ENCODE measurements at regions not wholly inside any gene's neighbourhood (a gene's known extent, or its start where the extent isn't known, plus 50 kb on each side); places are given as distances from the start of the nearest gene placed in this dataset.

DNA sequence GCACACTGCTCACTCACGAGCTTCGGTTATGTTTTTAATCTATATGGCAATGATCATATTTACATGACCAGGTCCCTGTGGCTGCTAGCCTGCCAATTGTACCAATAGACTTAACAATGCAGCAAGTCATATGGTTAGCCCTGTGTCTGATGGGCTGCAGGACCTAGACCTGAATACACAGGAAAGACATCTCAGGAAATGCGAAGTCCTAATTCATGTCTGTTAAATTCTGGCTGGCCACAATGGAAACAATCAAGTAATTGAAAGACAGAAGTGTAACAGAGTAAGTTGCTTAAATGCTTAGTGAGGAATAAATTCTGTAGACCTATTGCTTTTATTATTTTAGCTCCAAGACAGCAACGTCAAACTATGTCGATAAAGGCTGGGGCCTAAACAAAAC, 112.4 kb upstream of the FZD8 start:
- no peaks in the 10 kb centered on the region for H4K20me1 ChIP-seq (ENCODE audit: control insufficient read depth, extremely low read depth, insufficient read depth, low read length)
- H3K27me3 ChIP-seq (ENCODE audit: control insufficient read depth, insufficient read depth, low read length): no peaks in the 10 kb centered on the region
- DNase-seq (ENCODE audit: low read depth in 2 of 2): no peak
- no peak overlapping the region for H3K4me3 ChIP-seq (replicated peaks in 1 of 4; ENCODE audit: control extremely low read depth in 1 of 4, insufficient read depth in 1 of 4, low read depth in 3 of 4, low read length in 4 of 4)
- H2AFZ ChIP-seq (ENCODE audit: low read length): no peak overlapping the region
- no peaks in the 10 kb centered on the region for H3K4me1 ChIP-seq (ENCODE audit: control insufficient read depth, extremely low read depth, insufficient read depth, low read length)
- no peak overlapping the region for H3K9ac ChIP-seq (ENCODE audit: insufficient read depth, low read length)
- no peak overlapping the region for H3K4me2 ChIP-seq (ENCODE audit: extremely low read depth, insufficient read depth, low read length)
- no peaks in the 10 kb centered on the region for H3K36me3 ChIP-seq (ENCODE audit: control insufficient read depth, insufficient read depth, low read length)
- H3K9me3 ChIP-seq (ENCODE audit: control insufficient read depth, insufficient read depth, low read depth, low read length): no peaks in the 10 kb centered on the region
- no peaks in the 10 kb centered on the region for H3K79me2 ChIP-seq (ENCODE audit: control insufficient read depth, insufficient read depth, low read length)
- H3K27ac ChIP-seq (ENCODE audit: insufficient read depth, low read length): no peak overlapping the region
- TF ChIP-seq, protein P1, sequence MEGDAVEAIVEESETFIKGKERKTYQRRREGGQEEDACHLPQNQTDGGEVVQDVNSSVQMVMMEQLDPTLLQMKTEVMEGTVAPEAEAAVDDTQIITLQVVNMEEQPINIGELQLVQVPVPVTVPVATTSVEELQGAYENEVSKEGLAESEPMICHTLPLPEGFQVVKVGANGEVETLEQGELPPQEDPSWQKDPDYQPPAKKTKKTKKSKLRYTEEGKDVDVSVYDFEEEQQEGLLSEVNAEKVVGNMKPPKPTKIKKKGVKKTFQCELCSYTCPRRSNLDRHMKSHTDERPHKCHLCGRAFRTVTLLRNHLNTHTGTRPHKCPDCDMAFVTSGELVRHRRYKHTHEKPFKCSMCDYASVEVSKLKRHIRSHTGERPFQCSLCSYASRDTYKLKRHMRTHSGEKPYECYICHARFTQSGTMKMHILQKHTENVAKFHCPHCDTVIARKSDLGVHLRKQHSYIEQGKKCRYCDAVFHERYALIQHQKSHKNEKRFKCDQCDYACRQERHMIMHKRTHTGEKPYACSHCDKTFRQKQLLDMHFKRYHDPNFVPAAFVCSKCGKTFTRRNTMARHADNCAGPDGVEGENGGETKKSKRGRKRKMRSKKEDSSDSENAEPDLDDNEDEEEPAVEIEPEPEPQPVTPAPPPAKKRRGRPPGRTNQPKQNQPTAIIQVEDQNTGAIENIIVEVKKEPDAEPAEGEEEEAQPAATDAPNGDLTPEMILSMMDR (conservative IDR thresholded peaks at IDR 0.05 in 1 of 2, IDR thresholded peaks at IDR 0.05 in 1 of 2; ENCODE audit: low read depth in 1 of 2, low read length in 2 of 2): no peak
- TF ChIP-seq EZH2 (IDR thresholded peaks at IDR 0.05; ENCODE audit: low read length, missing control alignments): no peak

DNA sequence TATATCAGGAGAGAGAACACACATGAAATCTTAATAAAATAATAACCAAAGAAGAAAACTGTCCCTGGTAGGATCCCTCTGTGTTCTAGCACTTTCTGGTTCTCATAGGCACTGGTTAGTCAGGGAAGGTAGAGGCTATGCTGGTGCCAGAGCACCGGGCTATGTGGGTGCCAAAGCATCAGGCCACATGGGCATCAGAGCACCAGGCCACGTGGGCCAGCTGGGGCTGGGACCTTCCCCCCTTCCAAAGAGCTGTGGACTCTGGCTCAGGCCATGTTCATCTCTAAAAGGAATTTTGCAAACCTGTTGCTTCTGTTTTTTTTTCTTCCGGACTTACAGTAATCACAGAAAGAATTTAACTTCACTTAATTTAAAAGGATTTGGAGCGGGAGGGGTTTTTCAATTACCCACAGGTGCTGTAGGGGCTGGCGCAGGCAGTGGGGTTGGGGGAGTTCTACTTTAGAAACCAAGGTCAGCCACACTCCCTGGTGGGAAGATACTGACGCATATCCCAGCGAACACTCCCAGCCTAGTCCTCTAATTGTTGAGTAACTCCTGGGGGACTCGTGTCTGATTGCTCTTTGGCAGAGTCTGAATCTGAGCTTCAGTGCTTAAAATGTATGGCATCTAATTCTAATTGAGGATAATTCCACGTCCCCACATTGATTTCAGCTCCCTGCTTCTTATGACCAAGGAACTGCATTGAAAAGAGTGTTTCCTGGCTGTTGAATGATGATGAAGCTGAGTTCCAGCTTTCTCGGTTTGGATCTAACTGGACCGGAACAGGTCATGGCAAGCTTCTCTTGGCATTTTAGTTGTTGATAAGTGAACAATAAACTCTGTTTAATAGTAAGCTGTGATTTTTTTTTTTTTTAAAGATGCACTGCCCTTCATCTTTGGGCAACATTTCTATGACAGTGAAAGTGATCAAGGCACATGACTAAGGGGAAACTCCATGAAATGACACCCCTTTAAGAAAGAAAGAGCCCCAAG, 110.7 kb upstream of the FZD8 start:
- Histone ChIP-seq H3K79me2 (ENCODE audit: control insufficient read depth, insufficient read depth, low read length) (no peaks in the 10 kb centered on the region), H3K9ac (ENCODE audit: insufficient read depth, low read length) (no peak overlapping the region), H2AFZ (ENCODE audit: low read length) (no peak overlapping the region), H3K9me3 (ENCODE audit: control insufficient read depth, insufficient read depth, low read depth, low read length) (no peaks in the 10 kb centered on the region), H3K27me3 (ENCODE audit: control insufficient read depth, insufficient read depth, low read length) (no peaks in the 10 kb centered on the region), H4K20me1 (ENCODE audit: control insufficient read depth, extremely low read depth, insufficient read depth, low read length) (no peaks in the 10 kb centered on the region), H3K4me2 (ENCODE audit: extremely low read depth, insufficient read depth, low read length) (no peak overlapping the region), H3K4me1 (ENCODE audit: control insufficient read depth, extremely low read depth, insufficient read depth, low read length) (no peaks in the 10 kb centered on the region), H3K4me3 (replicated peaks in 1 of 4; ENCODE audit: control extremely low read depth in 1 of 4, insufficient read depth in 1 of 4, low read depth in 3 of 4, low read length in 4 of 4) (no peak overlapping the region), H3K27ac (ENCODE audit: insufficient read depth, low read length) (no peak overlapping the region), H3K36me3 (ENCODE audit: control insufficient read depth, insufficient read depth, low read length) (no peaks in the 10 kb centered on the region)
- TF ChIP-seq EZH2 (IDR thresholded peaks at IDR 0.05; ENCODE audit: low read length, missing control alignments): no peak
- TF ChIP-seq, protein P1 (conservative IDR thresholded peaks at IDR 0.05 in 1 of 2, IDR thresholded peaks at IDR 0.05 in 1 of 2; ENCODE audit: low read depth in 1 of 2, low read length in 2 of 2): no peak
- no peak for DNase-seq (ENCODE audit: low read depth in 2 of 2)

DNA sequence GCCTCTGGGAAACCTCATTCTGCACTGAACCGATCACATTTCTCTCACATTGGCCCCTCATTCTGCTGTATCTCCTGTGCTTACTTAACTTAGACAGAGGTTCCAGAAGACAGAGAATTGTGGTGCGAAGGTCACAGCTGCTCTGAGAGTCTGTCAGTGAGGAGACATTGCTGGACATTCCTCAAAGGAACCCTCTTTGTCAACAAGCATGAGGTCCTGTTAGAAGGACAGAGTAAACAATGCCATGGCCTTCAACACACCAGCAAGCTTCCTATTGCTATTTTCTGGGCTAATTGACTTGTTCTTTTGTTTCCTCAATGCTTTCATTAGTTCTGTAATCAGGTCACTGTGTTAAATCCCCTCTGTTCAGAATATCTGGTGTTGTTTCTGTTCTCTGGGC, 109.3 kb upstream of the FZD8 start:
- Histone ChIP-seq H3K36me3 (ENCODE audit: control insufficient read depth, insufficient read depth, low read length) (no peaks in the 10 kb centered on the region), H3K9ac (ENCODE audit: insufficient read depth, low read length) (no peak overlapping the region), H3K9me3 (ENCODE audit: control insufficient read depth, insufficient read depth, low read depth, low read length) (no peaks in the 10 kb centered on the region), H3K27ac (ENCODE audit: insufficient read depth, low read length) (no peak overlapping the region), H2AFZ (ENCODE audit: low read length) (no peak overlapping the region), H3K4me1 (ENCODE audit: control insufficient read depth, extremely low read depth, insufficient read depth, low read length) (no peaks in the 10 kb centered on the region), H3K4me3 (replicated peaks in 1 of 4; ENCODE audit: control extremely low read depth in 1 of 4, insufficient read depth in 1 of 4, low read depth in 3 of 4, low read length in 4 of 4) (no peak overlapping the region), H3K79me2 (ENCODE audit: control insufficient read depth, insufficient read depth, low read length) (no peaks in the 10 kb centered on the region), H3K27me3 (ENCODE audit: control insufficient read depth, insufficient read depth, low read length) (no peaks in the 10 kb centered on the region), H4K20me1 (ENCODE audit: control insufficient read depth, extremely low read depth, insufficient read depth, low read length) (no peaks in the 10 kb centered on the region), H3K4me2 (ENCODE audit: extremely low read depth, insufficient read depth, low read length) (no peak overlapping the region)
- DNase-seq (ENCODE audit: low read depth in 2 of 2): no peak
- TF ChIP-seq, protein P1 (conservative IDR thresholded peaks at IDR 0.05 in 1 of 2, IDR thresholded peaks at IDR 0.05 in 1 of 2; ENCODE audit: low read depth in 1 of 2, low read length in 2 of 2): no peak
- no peak for TF ChIP-seq EZH2 (IDR thresholded peaks at IDR 0.05; ENCODE audit: low read length, missing control alignments)

All from fibroblast of lung (primary cell).